ENCODE measurements at regions not wholly inside any gene's neighbourhood (a gene's known extent, or its start where the extent isn't known, plus 50 kb on each side); places are given as distances from the start of the nearest gene placed in this dataset.
"Not testable (repeated sequence)": the region's sequence is repeated elsewhere in the genome, so short reads cannot be mapped to it uniquely, and the experiment has no call there.

DNA sequence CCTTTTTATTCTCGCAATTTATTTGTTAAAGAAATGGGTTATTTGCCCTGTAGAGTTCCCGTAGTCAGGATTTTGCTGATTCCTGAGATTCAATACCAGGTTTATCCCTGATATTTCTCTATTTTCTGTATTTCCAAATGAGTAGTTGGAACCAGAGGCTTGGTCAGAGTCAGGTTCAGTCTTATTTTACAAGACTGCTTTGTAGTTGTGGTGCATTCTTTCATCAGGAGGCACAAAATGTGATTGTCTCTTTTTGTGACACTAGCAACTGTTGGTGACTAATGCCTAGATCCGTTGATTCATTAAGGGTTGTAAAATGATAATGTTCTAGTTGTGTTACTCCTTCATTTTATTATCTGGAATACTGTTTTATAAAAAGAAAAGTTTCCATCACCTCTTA, 95.5 kb upstream of the TPTE start:
- intact Hi-C loops (cut with DNase I) = no loop called here
- ATAC-seq = no peak
- Histone ChIP-seq H3K4me1 (no peaks in the 10 kb centered on the region), H3K27ac (no peak overlapping the region), H3K36me3 (no peaks in the 10 kb centered on the region), H3K9me3 (peaks cover 0 to 55% (median 0%) of the 10 kb centered on the region in 12 donors), H3K4me3 (no peak overlapping the region), H3K27me3 (no peaks in the 10 kb centered on the region)
- no peak for TF ChIP-seq POLR2A (IDR thresholded peaks at IDR 0.05)
- TF ChIP-seq, protein P1, sequence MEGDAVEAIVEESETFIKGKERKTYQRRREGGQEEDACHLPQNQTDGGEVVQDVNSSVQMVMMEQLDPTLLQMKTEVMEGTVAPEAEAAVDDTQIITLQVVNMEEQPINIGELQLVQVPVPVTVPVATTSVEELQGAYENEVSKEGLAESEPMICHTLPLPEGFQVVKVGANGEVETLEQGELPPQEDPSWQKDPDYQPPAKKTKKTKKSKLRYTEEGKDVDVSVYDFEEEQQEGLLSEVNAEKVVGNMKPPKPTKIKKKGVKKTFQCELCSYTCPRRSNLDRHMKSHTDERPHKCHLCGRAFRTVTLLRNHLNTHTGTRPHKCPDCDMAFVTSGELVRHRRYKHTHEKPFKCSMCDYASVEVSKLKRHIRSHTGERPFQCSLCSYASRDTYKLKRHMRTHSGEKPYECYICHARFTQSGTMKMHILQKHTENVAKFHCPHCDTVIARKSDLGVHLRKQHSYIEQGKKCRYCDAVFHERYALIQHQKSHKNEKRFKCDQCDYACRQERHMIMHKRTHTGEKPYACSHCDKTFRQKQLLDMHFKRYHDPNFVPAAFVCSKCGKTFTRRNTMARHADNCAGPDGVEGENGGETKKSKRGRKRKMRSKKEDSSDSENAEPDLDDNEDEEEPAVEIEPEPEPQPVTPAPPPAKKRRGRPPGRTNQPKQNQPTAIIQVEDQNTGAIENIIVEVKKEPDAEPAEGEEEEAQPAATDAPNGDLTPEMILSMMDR (IDR thresholded peaks at IDR 0.05) = no peak
- 63 to 73% (median 66%) methylated on average over 3 of the region's 3 CpGs for WGBS, 4 donors
- no peak for DNase-seq

DNA sequence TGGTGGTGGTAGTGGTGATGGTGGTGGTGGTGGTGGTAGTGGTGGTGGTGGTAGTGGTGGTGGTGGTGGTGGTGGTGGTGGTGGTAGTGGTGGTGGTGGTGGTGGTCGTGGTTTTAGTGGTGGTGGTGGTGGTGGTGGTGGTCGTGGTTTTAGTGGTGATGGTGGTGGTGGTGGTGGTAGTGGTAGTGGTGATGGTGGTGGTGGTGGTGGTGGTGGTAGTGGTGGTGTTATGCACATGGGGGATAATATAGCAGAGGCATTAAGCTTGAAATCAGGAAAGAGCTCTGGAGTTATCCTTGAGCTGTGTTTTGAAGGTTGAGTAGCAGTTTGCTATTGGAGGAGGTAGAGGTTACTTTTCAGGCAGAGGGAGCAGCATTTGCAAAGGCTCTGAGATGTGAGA, 94.6 kb upstream of the TPTE start:
- 31 to 59% (median 48%) methylated on average over 1 to 2 of the region's 2 CpGs for WGBS, 4 donors
- H3K4me3 ChIP-seq; H3K27me3 ChIP-seq; intact Hi-C loops (cut with DNase I); H3K36me3 ChIP-seq; ATAC-seq; DNase-seq; H3K27ac ChIP-seq; H3K4me1 ChIP-seq: not testable (repeated sequence)
- H3K9me3 ChIP-seq = peaks cover 0 to 55% (median 1%) of the 10 kb centered on the region in 12 donors

DNA sequence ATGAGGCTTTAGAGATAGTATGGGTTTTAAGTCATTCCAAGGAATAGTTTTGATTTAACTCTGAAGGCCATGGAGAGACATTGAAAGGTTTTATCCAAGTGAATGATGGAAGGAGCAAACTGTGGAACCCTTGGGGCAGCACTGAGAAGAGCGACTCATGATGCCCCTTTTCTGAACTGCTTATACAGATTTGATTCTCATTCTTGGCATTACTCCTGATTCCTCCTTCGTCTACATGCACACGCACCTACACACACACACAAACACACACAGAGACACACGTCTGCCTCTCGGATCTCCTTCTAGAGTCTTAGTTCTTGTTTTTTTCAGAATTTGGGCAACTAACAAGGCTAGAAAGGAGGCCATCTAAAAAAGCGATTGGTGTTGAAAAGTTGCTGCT, 94.1 kb upstream of the TPTE start:
- 54 to 61% (median 56%) methylated on average over 6 of the region's 6 CpGs for WGBS, 4 donors
- H3K4me1 ChIP-seq; H3K27me3 ChIP-seq; intact Hi-C loops (cut with DNase I); H3K27ac ChIP-seq; H3K4me3 ChIP-seq; DNase-seq; H3K36me3 ChIP-seq: not testable (repeated sequence)
- H3K9me3 ChIP-seq = peaks cover 0 to 58% (median 6%) of the 10 kb centered on the region in 12 donors
- peak in 1 of 4 donors; percentile 13 for ATAC-seq

DNA sequence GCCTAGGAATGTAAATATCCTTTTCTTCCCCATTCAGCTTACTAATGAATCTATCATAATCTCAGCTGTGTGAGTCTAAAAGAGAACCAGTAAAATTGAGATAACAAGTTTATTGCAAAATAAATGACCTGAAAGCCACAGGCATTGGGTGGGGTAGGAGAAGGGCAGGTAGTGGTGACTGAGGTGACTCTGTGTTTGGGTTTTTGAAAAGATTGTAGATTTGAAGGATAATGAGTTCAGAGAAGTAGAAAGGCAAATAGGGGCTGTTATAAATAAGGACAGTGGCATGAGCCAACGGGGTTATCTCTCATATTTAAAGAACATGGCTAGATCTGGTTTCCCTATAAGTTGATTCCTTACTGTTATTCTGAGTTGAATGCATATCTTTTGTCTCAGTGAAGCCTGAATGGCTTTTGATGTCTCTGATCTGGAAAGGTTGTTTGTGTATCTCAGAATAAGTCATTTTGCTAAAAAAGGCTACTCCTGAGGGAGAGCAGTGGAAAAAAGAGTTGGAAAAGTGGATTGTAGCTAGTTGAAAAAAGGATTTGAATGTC, 92.3 kb upstream of the TPTE start:
- intact Hi-C loops (cut with DNase I); ATAC-seq; H3K4me3 ChIP-seq; H3K4me1 ChIP-seq; H3K27me3 ChIP-seq; DNase-seq; H3K36me3 ChIP-seq; H3K27ac ChIP-seq: not testable (repeated sequence)
- H3K9me3 ChIP-seq = peaks cover 0 to 55% (median 7%) of the 10 kb centered on the region in 12 donors
- 10 to 15% (median 13%) methylated on average over 1 of the region's 1 CpG for WGBS, 4 donors

DNA sequence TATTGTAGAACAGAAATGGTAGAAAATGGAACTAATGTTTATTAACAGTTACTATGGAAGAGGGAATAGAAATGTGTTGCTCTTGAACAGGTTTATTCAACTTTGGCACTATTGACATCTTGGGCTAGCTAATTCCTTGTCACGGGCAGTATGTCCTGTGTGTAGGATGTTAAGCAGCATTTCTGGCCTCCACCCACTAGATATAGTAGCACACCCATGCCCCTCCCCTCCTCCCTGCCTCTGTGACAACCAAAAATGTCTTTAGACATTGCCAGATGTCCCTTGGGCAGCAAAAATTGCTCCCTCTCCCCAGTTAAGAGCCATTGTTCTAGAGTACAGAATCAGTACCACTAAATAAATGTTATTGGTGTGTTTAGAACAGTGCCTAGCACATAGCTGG, 91.4 kb upstream of the TPTE start:
- peaks cover 0 to 52% (median 7%) of the 10 kb centered on the region in 12 donors for H3K9me3 ChIP-seq
- intact Hi-C loops (cut with DNase I) = no loop called here
- H3K27ac ChIP-seq = no peak overlapping the region
- no peak for DNase-seq
- ATAC-seq = peak in 3 of 4 donors; percentile 5 to 9 (median 8)
- 52 to 64% (median 53%) methylated on average over 1 of the region's 1 CpG for WGBS, 4 donors
- TF ChIP-seq, protein P1 (IDR thresholded peaks at IDR 0.05) = no peak
- no peak for TF ChIP-seq POLR2A (IDR thresholded peaks at IDR 0.05)
- no peak overlapping the region for H3K4me3 ChIP-seq
- no peaks in the 10 kb centered on the region for H3K4me1 ChIP-seq
- H3K27me3 ChIP-seq = peaks cover 0 to 6% (median 0%) of the 10 kb centered on the region in 9 donors
- no peaks in the 10 kb centered on the region for H3K36me3 ChIP-seq

DNA sequence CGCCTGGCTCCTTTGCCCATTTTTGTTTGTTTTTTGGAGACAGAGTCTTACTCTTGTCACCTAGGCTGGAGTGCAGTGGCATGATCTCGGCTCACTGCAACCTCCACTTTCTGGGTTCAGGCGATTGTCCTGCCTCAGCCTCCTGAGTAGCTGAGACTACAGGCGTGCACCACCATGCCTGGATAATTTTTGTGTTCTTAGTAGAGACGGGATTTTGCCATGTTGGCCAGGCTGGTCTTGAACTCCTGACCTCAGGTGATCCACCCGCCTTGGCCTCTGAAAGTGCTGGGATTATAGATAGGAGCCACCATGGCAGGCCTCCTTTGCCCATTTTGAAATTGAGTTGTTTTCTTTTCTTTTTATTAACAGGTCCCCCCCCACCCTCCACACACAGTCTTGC, 89.4 kb upstream of the TPTE start:
- peak in 1 of 5 donors; percentile 76 for DNase-seq

DNA sequence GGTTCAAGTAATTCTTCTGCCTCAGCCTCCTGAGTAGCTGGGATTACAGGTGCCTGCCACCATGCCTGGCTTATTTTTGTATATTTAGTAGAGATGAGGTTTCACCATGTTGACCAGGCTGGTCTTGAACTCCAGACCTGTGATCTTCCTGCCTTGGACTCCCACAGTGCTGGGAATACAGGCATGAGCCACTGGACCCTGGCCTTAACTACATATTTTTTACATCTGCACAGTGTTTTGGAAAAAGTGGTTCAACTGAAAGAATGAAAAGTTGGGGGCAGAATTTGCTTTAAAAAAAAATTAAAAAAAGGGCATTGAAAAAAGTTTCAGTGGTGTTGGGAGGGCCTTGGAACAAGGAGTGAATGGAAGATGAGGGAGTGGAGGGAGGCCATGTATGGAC, 88.9 kb upstream of the TPTE start:
- DNase-seq; H3K4me3 ChIP-seq; ATAC-seq; intact Hi-C loops (cut with DNase I); H3K27ac ChIP-seq; H3K36me3 ChIP-seq; H3K4me1 ChIP-seq; H3K27me3 ChIP-seq: not testable (repeated sequence)
- H3K9me3 ChIP-seq = peaks cover 0 to 53% (median 16%) of the 10 kb centered on the region in 12 donors

More for the DNA sequence above, 89.4 kb upstream of the TPTE start:
- 52 to 58% (median 55%) methylated on average over 6 of the region's 6 CpGs for WGBS, 4 donors
- peaks cover 0 to 53% (median 14%) of the 10 kb centered on the region in 12 donors for H3K9me3 ChIP-seq
- H3K27me3 ChIP-seq; H3K27ac ChIP-seq; H3K4me1 ChIP-seq; H3K4me3 ChIP-seq; intact Hi-C loops (cut with DNase I); H3K36me3 ChIP-seq: not testable (repeated sequence)
- peak in 2 of 4 donors; percentile 3 to 6 for ATAC-seq

DNA sequence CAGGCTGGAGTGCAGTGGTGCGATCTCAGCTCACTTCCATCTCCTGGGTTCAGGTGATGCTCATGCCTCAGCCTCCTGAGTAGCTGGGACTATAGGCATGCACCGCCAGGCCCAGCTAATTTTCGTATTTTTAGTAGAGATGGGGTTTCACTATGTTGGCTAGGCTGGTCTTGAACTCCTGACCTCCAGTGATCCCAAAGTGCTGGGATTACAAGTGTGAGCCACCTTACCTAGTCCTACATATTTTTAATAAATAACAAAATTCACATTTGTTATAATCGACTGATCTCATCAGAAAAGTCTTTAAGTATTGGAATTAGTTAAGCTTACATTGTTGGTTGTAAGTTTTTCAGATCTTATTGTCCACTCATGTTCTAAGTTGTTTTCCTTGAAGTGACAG, 83.4 kb upstream of the TPTE start:
- H3K27ac ChIP-seq; H3K4me3 ChIP-seq; DNase-seq; ATAC-seq; intact Hi-C loops (cut with DNase I); H3K27me3 ChIP-seq; H3K4me1 ChIP-seq; H3K36me3 ChIP-seq: not testable (repeated sequence)
- peaks cover 0 to 58% (median 26%) of the 10 kb centered on the region in 12 donors for H3K9me3 ChIP-seq
- WGBS, 4 donors = 44 to 54% (median 48%) methylated on average over 4 of the region's 4 CpGs

DNA sequence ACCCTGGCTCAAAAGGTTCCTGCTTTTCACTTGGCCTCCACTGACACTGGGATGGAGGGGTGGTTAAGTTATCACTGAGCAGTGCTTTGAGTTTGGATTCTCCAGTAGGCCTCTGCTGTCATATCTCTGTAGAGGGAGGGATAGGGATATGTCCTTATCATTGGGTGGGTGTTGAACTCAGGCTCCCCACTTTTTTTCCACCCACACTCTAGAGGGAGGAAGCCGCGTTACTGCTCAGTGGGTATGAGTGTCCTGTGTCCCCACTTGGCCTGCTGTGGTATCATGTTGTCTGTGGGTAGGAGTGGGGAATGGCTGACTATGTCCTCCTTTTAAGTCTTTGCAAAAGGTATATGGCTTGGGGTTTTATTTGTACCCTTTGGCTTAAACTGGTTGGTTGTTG, 80.7 kb upstream of the TPTE start:
- intact Hi-C loops (cut with DNase I); H3K4me3 ChIP-seq; H3K27me3 ChIP-seq; H3K27ac ChIP-seq; H3K4me1 ChIP-seq; H3K36me3 ChIP-seq; DNase-seq: not testable (repeated sequence)
- peak; percentile 36 to 73 (median 51) for ATAC-seq
- WGBS, 4 donors = 70 to 82% (median 81%) methylated on average over 2 of the region's 2 CpGs
- H3K9me3 ChIP-seq = peaks cover 0 to 65% (median 24%) of the 10 kb centered on the region in 12 donors

Data from heart left ventricle (tissue), 16 donors.